MM.1S (cell line): ENCODE measurements at regions not wholly inside any gene's neighbourhood (a gene's known extent, or its start where the extent isn't known, plus 50 kb on each side); places are given as distances from the start of the nearest gene placed in this dataset.
"Not testable (repeated sequence)": the region's sequence is repeated elsewhere in the genome, so short reads cannot be mapped to it uniquely, and the experiment has no call there.

Source experiments
- CTCF ChIP-seq: fragments of 300-600 bp; sonication (generic); IDR thresholded peaks from 2 replicates; pipeline ENCODE4 v1.5.1; 2016; ENCODE audit warnings: antibody characterized with exemption, low read length, mixed read lengths
- EZH2 ChIP-seq: fragments of 300-600 bp; sonication (generic); optimal IDR thresholded peaks from 2 replicates; pipeline ENCODE3; 2017; ENCODE audit warnings: low read depth, mild to moderate bottlenecking, antibody characterized with exemption, low read length, mixed read lengths

DNA sequence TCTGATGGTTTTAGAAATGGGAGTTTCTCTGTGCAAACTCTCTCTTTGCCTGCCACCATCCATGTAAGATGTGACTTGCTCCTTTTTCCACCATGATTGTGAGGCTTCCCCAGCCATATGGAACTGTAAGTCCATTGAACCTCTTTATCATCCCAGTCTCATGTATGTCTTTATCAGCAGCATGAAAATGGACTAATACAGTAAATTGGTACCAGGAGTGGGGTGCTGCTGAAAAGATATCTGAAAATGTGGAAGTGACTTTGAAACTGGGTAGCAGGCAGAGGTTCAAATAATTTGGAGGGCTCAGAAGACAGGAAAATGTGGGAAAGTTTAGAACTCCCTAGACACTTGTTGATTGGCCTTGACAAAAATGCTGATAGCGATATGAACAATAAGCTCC is 368.3 kb downstream of the ZIC3 start:
- TF ChIP-seq EZH2, CTCF: not testable (repeated sequence)
